H9 (cell line): ENCODE measurements at regions not wholly inside any gene's neighbourhood (a gene's known extent, or its start where the extent isn't known, plus 50 kb on each side); places are given as distances from the start of the nearest gene placed in this dataset.

ENCODE experiments used
- DNase-seq: peaks from one replicate; pipeline ENCODE4 v3.0.0-alpha.2; 2017
- H2AFZ ChIP-seq: one replicate; pipeline ENCODE4 v1.6.1; 2013; ENCODE audit warnings: mild to moderate bottlenecking, low read length, control low read depth, moderate library complexity
- H2AK5ac ChIP-seq: 2 replicates; pipeline ENCODE4 v1.6.1; 2013; ENCODE audit warnings: low read length, control low read depth, mixed read lengths; ENCODE audit not compliant: insufficient read length
- H2BK120ac ChIP-seq: one replicate; pipeline ENCODE4 v1.6.1; 2013; ENCODE audit warnings: low read depth, mild to moderate bottlenecking, low read length, control low read depth, inconsistent platforms; ENCODE audit not compliant: poor library complexity, severe bottlenecking
- H2BK12ac ChIP-seq: 2 replicates; pipeline ENCODE4 v1.6.1; 2013; ENCODE audit warnings: low read length, control low read depth, mixed read lengths, low read depth; ENCODE audit not compliant: insufficient read length
- H2BK15ac ChIP-seq: 2 replicates; pipeline ENCODE4 v1.6.1; 2013; ENCODE audit warnings: low read depth, low read length, control low read depth
- H2BK20ac ChIP-seq: one replicate; pipeline ENCODE4 v1.6.1; 2013; ENCODE audit warnings: low read depth, mild to moderate bottlenecking, low read length, control low read depth, inconsistent platforms; ENCODE audit not compliant: poor library complexity, severe bottlenecking
- H2BK5ac ChIP-seq: 2 replicates; pipeline ENCODE4 v1.6.1; 2013; ENCODE audit warnings: low read length, control low read depth, mixed read lengths; ENCODE audit not compliant: insufficient read length
- H3K14ac ChIP-seq: 2 replicates; pipeline ENCODE4 v1.6.1; 2013; ENCODE audit warnings: low read length, control low read depth; ENCODE audit not compliant: insufficient read depth
- H3K18ac ChIP-seq: 2 replicates; pipeline ENCODE4 v1.6.1; 2013; ENCODE audit warnings: low read depth, mild to moderate bottlenecking, mixed read lengths, low read length, control low read depth; ENCODE audit not compliant: insufficient read length
- H3K23ac ChIP-seq: 2 replicates; pipeline ENCODE4 v1.6.1; 2013; ENCODE audit warnings: low read length, control low read depth, mixed read lengths, low read depth; ENCODE audit not compliant: insufficient read length
- H3K23me2 ChIP-seq: 2 replicates; pipeline ENCODE4 v1.6.1; 2013; ENCODE audit warnings: low read depth, mild to moderate bottlenecking, mixed read lengths, low read length, control low read depth; ENCODE audit not compliant: insufficient read length, poor library complexity, severe bottlenecking
- H3K27ac ChIP-seq: 2 replicates; pipeline ENCODE4 v1.5.1; 2013; ENCODE audit warnings: low read length, control low read depth, mixed read lengths, low read depth; ENCODE audit not compliant: insufficient read length
- H3K27me3 ChIP-seq: 2 replicates; pipeline ENCODE4 v1.6.1; 2013; ENCODE audit warnings: low read length, control low read depth, inconsistent platforms; ENCODE audit not compliant: insufficient read depth
- H3K4ac ChIP-seq: 2 replicates; pipeline ENCODE4 v1.6.1; 2013; ENCODE audit warnings: low read depth, mild to moderate bottlenecking, control low read depth, inconsistent platforms, low read length, moderate library complexity
- H3K4me1 ChIP-seq: 2 replicates; pipeline ENCODE4 v1.6.1; 2013; ENCODE audit warnings: low read length, control low read depth, inconsistent platforms; ENCODE audit not compliant: insufficient read depth
- H3K4me2 ChIP-seq: 2 replicates; pipeline ENCODE4 v1.6.1; 2013; ENCODE audit warnings: low read length, control low read depth, mixed read lengths; ENCODE audit not compliant: insufficient read length, insufficient read depth
- H3K56ac ChIP-seq: 2 replicates; pipeline ENCODE4 v1.6.1; 2013; ENCODE audit warnings: low read depth, mild to moderate bottlenecking, mixed read lengths, low read length, control low read depth; ENCODE audit not compliant: insufficient read length
- H3K79me1 ChIP-seq: 2 replicates; pipeline ENCODE4 v1.6.1; 2013; ENCODE audit warnings: low read depth, mild to moderate bottlenecking, moderate library complexity, low read length, control low read depth, inconsistent platforms; ENCODE audit not compliant: insufficient read depth, poor library complexity, severe bottlenecking
- H3K79me2 ChIP-seq: 2 replicates; pipeline ENCODE4 v1.6.1; 2013; ENCODE audit warnings: low read length, control low read depth, inconsistent platforms; ENCODE audit not compliant: insufficient read depth
- H3K9ac ChIP-seq: 2 replicates; pipeline ENCODE4 v1.6.1; 2013; ENCODE audit warnings: low read length, control low read depth, mixed read lengths; ENCODE audit not compliant: insufficient read length; ENCODE audit errors: extremely low read depth
- H3K9me3 ChIP-seq: one replicate; pipeline ENCODE4 v1.6.1; 2013; ENCODE audit warnings: low read depth, low read length, inconsistent platforms; ENCODE audit not compliant: control insufficient read depth
- H3T11ph ChIP-seq: one replicate; pipeline ENCODE4 v1.6.1; 2013; ENCODE audit warnings: mild to moderate bottlenecking, low read length, control low read depth, inconsistent platforms
- H4K20me1 ChIP-seq: one replicate; pipeline ENCODE4 v1.6.1; 2013; ENCODE audit not compliant: control insufficient read depth, insufficient read length, insufficient read depth
- H4K5ac ChIP-seq: 2 replicates; pipeline ENCODE4 v1.6.1; 2013; ENCODE audit warnings: low read depth, mild to moderate bottlenecking, mixed read lengths, low read length, control low read depth; ENCODE audit not compliant: insufficient read length
- H4K8ac ChIP-seq: replicated peaks from 2 replicates; pipeline ENCODE4 v1.6.1; 2013; ENCODE audit warnings: low read length, control low read depth, mixed read lengths, low read depth; ENCODE audit not compliant: insufficient read length
- H4K91ac ChIP-seq: 2 replicates; pipeline ENCODE4 v1.6.1; 2013; ENCODE audit warnings: low read depth, mild to moderate bottlenecking, moderate library complexity, mixed read lengths, low read length, control low read depth; ENCODE audit not compliant: insufficient read length
- H3K27ac Mint-ChIP-seq, 3 experiments: 2 replicates in 2 of 3; 3 replicates in 1 of 3; pipeline ENCODE4 v1.8.0; 2020 to 2021; ENCODE audit warnings: mixed read lengths in 3 of 3, mild to moderate bottlenecking in 1 of 3, moderate library complexity in 1 of 3
- H3K27me3 Mint-ChIP-seq: 2 replicates; pipeline ENCODE4 v1.8.0; 2021; ENCODE audit warnings: low read depth, mild to moderate bottlenecking, moderate library complexity, mixed read lengths
- H3K36me3 Mint-ChIP-seq, 3 experiments: 2 replicates in 2 of 3; 3 replicates in 1 of 3; pipeline ENCODE4 v1.8.0; 2020 to 2021; ENCODE audit warnings: low read depth in 3 of 3, mixed read lengths in 3 of 3; ENCODE audit not compliant: insufficient read depth in 1 of 3
- H3K4me1 Mint-ChIP-seq, 2 experiments: 2 replicates each; pipeline ENCODE4 v1.8.0; 2020; ENCODE audit warnings: mixed read lengths in 2 of 2
- H3K4me3 Mint-ChIP-seq, 2 experiments: 2 replicates in 1 of 2; 3 replicates in 1 of 2; pipeline ENCODE4 v1.8.0; 2020 to 2021; ENCODE audit warnings: mild to moderate bottlenecking in 2 of 2, mixed read lengths in 2 of 2, moderate library complexity in 1 of 2
- H3K9me3 Mint-ChIP-seq, 2 experiments: 2 replicates in 1 of 2; 3 replicates in 1 of 2; pipeline ENCODE4 v1.8.0; 2020; ENCODE audit warnings: mild to moderate bottlenecking in 2 of 2, mixed read lengths in 2 of 2, moderate library complexity in 1 of 2
- CTCF ChIP-seq: fragments of 200-600 bp; sonication (generic); conservative IDR thresholded peaks from 3 replicates; pipeline ENCODE4 v1.8.0; 2021; ENCODE audit warnings: antibody characterized with exemption, mild to moderate bottlenecking
- WGBS: extraction: QIAGEN DNeasy Blood & Tissue Kit; methylation state at CpG from one replicate; pipeline ENCODE4 v1.1.7; 2013; ENCODE audit warnings: missing lambda C conversion rate, low lambda C conversion rate, mixed read lengths; ENCODE audit not compliant: insufficient read length; ENCODE audit errors: extremely low coverage; 5-methylcytosine and 5-hydroxymethylcytosine counted together

GRCh38 chr11:27860811-27861210 lies 160.6 kb upstream of the BDNF start:
- H2AK5ac ChIP-seq = no peak overlapping the region
- H3K79me1 ChIP-seq = no peaks in the 10 kb centered on the region
- H4K91ac ChIP-seq = no peak overlapping the region
- H2BK12ac ChIP-seq = no peak overlapping the region
- Mint-ChIP-seq H3K27ac (no peak overlapping the region), H3K36me3 (no peaks in the 10 kb centered on the region), H3K27me3 (no peaks in the 10 kb centered on the region; the same call in 1 of the 2 replicates), H3K4me3 (no peak overlapping the region), H3K9me3 (no peaks in the 10 kb centered on the region; a peak in 1 of 5 replicates), H3K4me1 (peaks cover 0 to 2% of the 10 kb centered on the region in 2 experiments; a peak in 2 of 4 replicates)
- H2BK15ac ChIP-seq = no peak overlapping the region
- H3K79me2 ChIP-seq = no peaks in the 10 kb centered on the region
- H3K27ac ChIP-seq = no peak overlapping the region
- TF ChIP-seq CTCF = no peak
- H2AFZ ChIP-seq = no peak overlapping the region
- no peak overlapping the region for H3K14ac ChIP-seq
- H3K18ac ChIP-seq = no peak overlapping the region
- no peaks in the 10 kb centered on the region for H3K23me2 ChIP-seq
- H4K8ac ChIP-seq = no peak overlapping the region
- no peak overlapping the region for H4K5ac ChIP-seq
- no peak overlapping the region for H3K23ac ChIP-seq
- no peaks in the 10 kb centered on the region for H3K4me1 ChIP-seq
- no peaks in the 10 kb centered on the region for H4K20me1 ChIP-seq
- no peak overlapping the region for H3K9ac ChIP-seq
- H2BK120ac ChIP-seq = no peak overlapping the region
- no peak overlapping the region for H3K4ac ChIP-seq
- no peak overlapping the region for H3T11ph ChIP-seq
- no peaks in the 10 kb centered on the region for H3K27me3 ChIP-seq
- no peak overlapping the region for H2BK20ac ChIP-seq
- no CpG with 5 or more reads among the region's 2 CpGs for WGBS
- no peak overlapping the region for H2BK5ac ChIP-seq
- no peak for DNase-seq
- H3K56ac ChIP-seq = no peak overlapping the region
- no peaks in the 10 kb centered on the region for H3K9me3 ChIP-seq
- no peak overlapping the region for H3K4me2 ChIP-seq
